ENCODE measurements at regions not wholly inside any gene's neighbourhood (a gene's known extent, or its start where the extent isn't known, plus 50 kb on each side); places are given as distances from the start of the nearest gene placed in this dataset.
"Not testable (repeated sequence)": the region's sequence is repeated elsewhere in the genome, so short reads cannot be mapped to it uniquely, and the experiment has no call there.

GRCh38 chr5:166724284-166724683, 1567.2 kb upstream of the WWC1 start:
- TF ChIP-seq CTCF (conservative IDR thresholded peaks at IDR 0.05; ENCODE audit: control insufficient read depth, insufficient read depth, low read depth, low read length), result no peak
- no peak overlapping the region for H3K4me3 ChIP-seq (ENCODE audit: control insufficient read depth, low read depth, low read length)
- no peak for DNase-seq (ENCODE audit: low read depth)

GRCh38 chr5:166725593-166725992, 1565.9 kb upstream of the WWC1 start:
- DNase-seq (ENCODE audit: low read depth), result no peak
- TF ChIP-seq CTCF (conservative IDR thresholded peaks at IDR 0.05; ENCODE audit: control insufficient read depth, insufficient read depth, low read depth, low read length), result no peak

GRCh38 chr5:166726406-166726805, 1565.0 kb upstream of the WWC1 start:
- no peak for DNase-seq (ENCODE audit: low read depth)
- no peak for TF ChIP-seq CTCF (conservative IDR thresholded peaks at IDR 0.05; ENCODE audit: control insufficient read depth, insufficient read depth, low read depth, low read length)
- H3K4me3 ChIP-seq (ENCODE audit: control insufficient read depth, low read depth, low read length), result no peak overlapping the region

More at GRCh38 chr5:166725593-166725992, 1565.9 kb upstream of the WWC1 start:
- H3K4me3 ChIP-seq (ENCODE audit: control insufficient read depth, low read depth, low read length), result no peak overlapping the region

- not testable (repeated sequence) for DNase-seq (ENCODE audit: low read depth)
Measured at GRCh38 chr5:166742951-166743350, 1548.5 kb upstream of the WWC1 start.

GRCh38 chr5:166746506-166746905, 1544.9 kb upstream of the WWC1 start:
- DNase-seq (ENCODE audit: low read depth), result peak; percentile 27
- no peak overlapping the region for H3K4me3 ChIP-seq (ENCODE audit: control insufficient read depth, low read depth, low read length)
- TF ChIP-seq CTCF (conservative IDR thresholded peaks at IDR 0.05; ENCODE audit: control insufficient read depth, insufficient read depth, low read depth, low read length), result no peak

More at GRCh38 chr5:166742951-166743350, 1548.5 kb upstream of the WWC1 start:
- not testable (repeated sequence) for H3K4me3 ChIP-seq (ENCODE audit: control insufficient read depth, low read depth, low read length)

GRCh38 chr5:166750376-166750775, 1541.1 kb upstream of the WWC1 start:
- no peak for TF ChIP-seq CTCF (conservative IDR thresholded peaks at IDR 0.05; ENCODE audit: control insufficient read depth, insufficient read depth, low read depth, low read length)
- H3K4me3 ChIP-seq (ENCODE audit: control insufficient read depth, low read depth, low read length), result no peak overlapping the region
- DNase-seq (ENCODE audit: low read depth), result no peak

- no peak for TF ChIP-seq CTCF (conservative IDR thresholded peaks at IDR 0.05; ENCODE audit: control insufficient read depth, insufficient read depth, low read depth, low read length)
Measured at GRCh38 chr5:166758151-166758550, 1533.3 kb upstream of the WWC1 start.

More at GRCh38 chr5:166758151-166758550, 1533.3 kb upstream of the WWC1 start:
- H3K4me3 ChIP-seq (ENCODE audit: control insufficient read depth, low read depth, low read length), result no peak overlapping the region
- peak; percentile 30 for DNase-seq (ENCODE audit: low read depth)
